ENCODE measurements at regions not wholly inside any gene's neighbourhood (a gene's known extent, or its start where the extent isn't known, plus 50 kb on each side); places are given as distances from the start of the nearest gene placed in this dataset.

DNA sequence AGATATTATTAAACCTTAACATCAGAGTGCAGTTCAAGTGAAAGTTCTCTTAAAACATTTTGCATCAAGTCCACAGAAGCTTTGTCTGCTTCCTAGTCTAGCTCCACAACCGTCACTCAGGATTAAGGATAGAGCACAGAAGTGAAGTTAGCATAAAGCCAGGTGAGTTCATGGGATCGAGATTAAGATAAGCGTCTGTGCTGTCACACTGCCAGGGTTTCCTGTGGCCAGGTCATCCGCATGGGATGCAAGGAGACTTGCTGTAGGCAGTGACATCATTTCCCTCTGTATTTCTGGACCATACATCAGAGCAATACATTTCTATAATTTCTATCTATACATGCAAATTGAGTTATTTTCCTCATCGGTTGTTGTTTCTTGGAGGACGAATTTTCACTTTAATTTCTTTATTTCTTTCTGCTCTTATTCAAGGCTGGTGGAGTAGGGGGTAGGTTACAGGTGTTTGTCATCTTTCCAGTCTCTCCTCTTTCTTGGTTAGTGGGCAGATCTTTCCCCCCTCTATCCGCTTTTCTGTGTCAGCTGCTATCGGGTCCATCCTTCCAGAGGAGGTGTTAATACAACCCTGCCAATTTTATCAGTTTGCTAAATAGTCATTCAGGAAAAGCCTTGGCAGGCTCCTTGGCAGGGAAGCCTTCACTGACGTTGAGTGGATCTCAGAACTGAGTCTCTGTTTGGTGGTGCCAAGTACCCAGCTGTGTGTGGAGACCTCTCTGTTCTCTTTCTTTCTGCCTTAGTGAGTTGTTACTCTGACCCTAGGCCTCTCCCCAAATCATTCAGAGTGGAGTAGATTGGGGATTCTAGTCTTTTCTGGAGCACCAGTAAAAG lies 307.6 kb upstream of the MAP3K7 start:
- TF ChIP-seq POLR2A (IDR thresholded peaks at IDR 0.05; ENCODE audit: extremely low read depth, insufficient read length), result no peak
- TF ChIP-seq, protein P1, sequence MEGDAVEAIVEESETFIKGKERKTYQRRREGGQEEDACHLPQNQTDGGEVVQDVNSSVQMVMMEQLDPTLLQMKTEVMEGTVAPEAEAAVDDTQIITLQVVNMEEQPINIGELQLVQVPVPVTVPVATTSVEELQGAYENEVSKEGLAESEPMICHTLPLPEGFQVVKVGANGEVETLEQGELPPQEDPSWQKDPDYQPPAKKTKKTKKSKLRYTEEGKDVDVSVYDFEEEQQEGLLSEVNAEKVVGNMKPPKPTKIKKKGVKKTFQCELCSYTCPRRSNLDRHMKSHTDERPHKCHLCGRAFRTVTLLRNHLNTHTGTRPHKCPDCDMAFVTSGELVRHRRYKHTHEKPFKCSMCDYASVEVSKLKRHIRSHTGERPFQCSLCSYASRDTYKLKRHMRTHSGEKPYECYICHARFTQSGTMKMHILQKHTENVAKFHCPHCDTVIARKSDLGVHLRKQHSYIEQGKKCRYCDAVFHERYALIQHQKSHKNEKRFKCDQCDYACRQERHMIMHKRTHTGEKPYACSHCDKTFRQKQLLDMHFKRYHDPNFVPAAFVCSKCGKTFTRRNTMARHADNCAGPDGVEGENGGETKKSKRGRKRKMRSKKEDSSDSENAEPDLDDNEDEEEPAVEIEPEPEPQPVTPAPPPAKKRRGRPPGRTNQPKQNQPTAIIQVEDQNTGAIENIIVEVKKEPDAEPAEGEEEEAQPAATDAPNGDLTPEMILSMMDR (IDR thresholded peaks at IDR 0.05; ENCODE audit: low read depth, low read length), result no peak
- TF ChIP-seq, protein P2, sequence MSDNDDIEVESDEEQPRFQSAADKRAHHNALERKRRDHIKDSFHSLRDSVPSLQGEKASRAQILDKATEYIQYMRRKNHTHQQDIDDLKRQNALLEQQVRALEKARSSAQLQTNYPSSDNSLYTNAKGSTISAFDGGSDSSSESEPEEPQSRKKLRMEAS (IDR thresholded peaks at IDR 0.05; ENCODE audit: low read depth, low read length), result no peak
